Activated CD4-positive, alpha-beta T cell treated with anti-CD3 and anti-CD28 coated beads, Interleukin-2, amount 50 U/mL, for 16 hours (primary cell): ENCODE measurements at regions not wholly inside any gene's neighbourhood (a gene's known extent, or its start where the extent isn't known, plus 50 kb on each side); places are given as distances from the start of the nearest gene placed in this dataset.
A peak's percentile ranks its signal among the peaks of the same experiment; 100 is the strongest.
"Not testable (repeated sequence)": the region's sequence is repeated elsewhere in the genome, so short reads cannot be mapped to it uniquely, and the experiment has no call there.

Experiments used
- DNase-seq: peaks from one replicate; pipeline ENCODE4 v3.0.0-alpha.2; 2020

GRCh38 chr13:106089261-106089980, 446.0 kb downstream of the EFNB2 start:
- DNase-seq, result no peak

- DNase-seq, result no peak
These were observed 447.4 kb downstream of the EFNB2 start for GRCh38 chr13:106088085-106088484.

- DNase-seq, result no peak
These were observed 448.3 kb downstream of the EFNB2 start for GRCh38 chr13:106087201-106087600.

- DNase-seq, result peak; percentile 8
These were observed 451.7 kb downstream of the EFNB2 start for GRCh38 chr13:106083620-106084350.

GRCh38 chr13:106081221-106081620, 454.2 kb downstream of the EFNB2 start:
- not testable (repeated sequence) for DNase-seq

- no peak for DNase-seq
These were observed 457.3 kb downstream of the EFNB2 start for GRCh38 chr13:106078191-106078590.

- DNase-seq, result no peak
These were observed 458.4 kb downstream of the EFNB2 start for GRCh38 chr13:106077017-106077416.

GRCh38 chr13:106072014-106072413, 463.4 kb downstream of the EFNB2 start:
- DNase-seq, result no peak

- DNase-seq, result no peak
These were observed 471.7 kb downstream of the EFNB2 start for GRCh38 chr13:106063591-106064313.

GRCh38 chr13:106061781-106062180, 473.7 kb downstream of the EFNB2 start:
- DNase-seq, result no peak

GRCh38 chr13:106056851-106057250, 478.6 kb downstream of the EFNB2 start:
- no peak for DNase-seq

GRCh38 chr13:106052200-106052767, 483.2 kb downstream of the EFNB2 start:
- no peak for DNase-seq

- DNase-seq, result no peak
These were observed 486.3 kb downstream of the EFNB2 start for GRCh38 chr13:106049171-106049570.

GRCh38 chr13:106048386-106048785, 487.1 kb downstream of the EFNB2 start:
- DNase-seq, result no peak

GRCh38 chr13:106047859-106048258, 487.6 kb downstream of the EFNB2 start:
- no peak for DNase-seq

- no peak for DNase-seq
These were observed 492.4 kb downstream of the EFNB2 start for GRCh38 chr13:106042996-106043581.

- DNase-seq, result no peak
These were observed 494.0 kb downstream of the EFNB2 start for GRCh38 chr13:106041445-106041844.

GRCh38 chr13:106038752-106039151, 496.7 kb downstream of the EFNB2 start:
- no peak for DNase-seq

GRCh38 chr13:106036870-106037269, 498.6 kb downstream of the EFNB2 start:
- no peak for DNase-seq

- DNase-seq, result no peak
These were observed 501.3 kb downstream of the EFNB2 start for GRCh38 chr13:106034201-106034600.

- no peak for DNase-seq
These were observed 501.8 kb downstream of the EFNB2 start for GRCh38 chr13:106033659-106034058.

GRCh38 chr13:106032441-106032840, 503.0 kb downstream of the EFNB2 start:
- DNase-seq, result no peak

GRCh38 chr13:106029676-106030290, 505.7 kb downstream of the EFNB2 start:
- DNase-seq, result no peak
